Glutamatergic neuron (in vitro differentiated cells): ENCODE measurements at regions not wholly inside any gene's neighbourhood (a gene's known extent, or its start where the extent isn't known, plus 50 kb on each side); places are given as distances from the start of the nearest gene placed in this dataset.

ENCODE experiments used
- DNase-seq: peaks from one replicate; pipeline ENCODE4 v3.0.0; 2022
- H3K27ac Mint-ChIP-seq: one replicate; pipeline ENCODE4 v1.8.0; 2020; ENCODE audit warnings: mild to moderate bottlenecking, mixed read lengths, inconsistent platforms; ENCODE audit not compliant: unreplicated experiment
- H3K27me3 Mint-ChIP-seq: one replicate; pipeline ENCODE4 v1.8.0; 2020; ENCODE audit warnings: mild to moderate bottlenecking, moderate library complexity, mixed read lengths, inconsistent platforms; ENCODE audit not compliant: unreplicated experiment
- H3K36me3 Mint-ChIP-seq: one replicate; pipeline ENCODE4 v1.8.0; 2020; ENCODE audit warnings: mild to moderate bottlenecking, mixed read lengths, inconsistent platforms; ENCODE audit not compliant: unreplicated experiment
- H3K4me1 Mint-ChIP-seq: one replicate; pipeline ENCODE4 v1.8.0; 2020; ENCODE audit warnings: mild to moderate bottlenecking, low read depth, mixed read lengths, inconsistent platforms; ENCODE audit not compliant: unreplicated experiment
- H3K4me3 Mint-ChIP-seq: one replicate; pipeline ENCODE4 v1.8.0; 2020; ENCODE audit warnings: mild to moderate bottlenecking, mixed read lengths, inconsistent platforms; ENCODE audit not compliant: unreplicated experiment
- H3K9me3 Mint-ChIP-seq: one replicate; pipeline ENCODE4 v1.8.0; 2020; ENCODE audit warnings: mild to moderate bottlenecking, moderate library complexity, mixed read lengths, inconsistent platforms; ENCODE audit not compliant: unreplicated experiment
- TF ChIP-seq, protein P1 (sequence below): fragments of 200-600 bp; sonication (generic); IDR thresholded peaks from one replicate; pipeline ENCODE4 v1.5.0; 2021; ENCODE audit not compliant: partially characterized antibody, unreplicated experiment

DNA sequence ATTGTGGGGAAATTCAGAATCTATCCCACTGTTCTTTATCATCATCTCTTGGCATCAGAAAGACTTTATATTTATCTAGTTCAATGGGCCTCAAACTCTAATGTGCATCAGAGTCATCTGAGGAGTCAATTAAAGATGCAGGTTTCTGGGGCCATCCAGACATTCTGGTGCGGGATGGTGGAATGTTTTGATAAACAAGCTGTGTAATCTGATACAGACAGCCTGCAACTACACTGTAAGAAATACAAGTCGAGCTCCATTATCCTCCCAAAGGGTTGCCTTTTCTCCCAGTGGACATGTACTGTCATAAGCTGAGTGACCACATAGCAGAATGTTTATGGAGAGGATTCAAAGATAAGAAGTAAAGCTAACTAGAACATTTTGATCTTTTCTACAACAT lies 515.3 kb upstream of the DCC start:
- Mint-ChIP-seq H3K27ac (no peak overlapping the region), H3K9me3 (peaks cover 5% of the 10 kb centered on the region), H3K4me1 (no peaks in the 10 kb centered on the region)

DNA sequence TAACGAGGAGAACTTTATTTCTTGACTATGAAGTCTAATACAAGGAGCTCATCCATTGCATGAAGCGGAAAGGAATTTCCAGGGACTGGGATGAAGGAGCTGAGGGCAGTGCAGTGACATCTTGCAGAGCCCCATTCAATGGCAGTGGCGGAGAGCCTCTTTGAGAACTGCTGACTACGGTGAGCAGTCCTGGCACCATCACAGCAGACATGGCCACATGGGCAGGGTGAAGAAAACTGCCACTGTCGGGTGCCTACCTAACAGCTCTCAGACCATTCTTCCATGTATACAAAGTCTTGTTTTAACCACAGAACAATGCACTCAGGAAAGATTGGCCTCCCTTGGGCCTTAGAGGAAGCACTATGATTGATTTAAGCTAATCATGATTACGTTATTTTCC lies 506.1 kb upstream of the DCC start:
- Mint-ChIP-seq H3K27ac (no peak overlapping the region), H3K36me3 (peaks cover under 1% of the 10 kb centered on the region), H3K4me1 (no peaks in the 10 kb centered on the region), H3K4me3 (no peak overlapping the region), H3K9me3 (peaks cover 2% of the 10 kb centered on the region), H3K27me3 (no peaks in the 10 kb centered on the region)
- TF ChIP-seq, protein P1, sequence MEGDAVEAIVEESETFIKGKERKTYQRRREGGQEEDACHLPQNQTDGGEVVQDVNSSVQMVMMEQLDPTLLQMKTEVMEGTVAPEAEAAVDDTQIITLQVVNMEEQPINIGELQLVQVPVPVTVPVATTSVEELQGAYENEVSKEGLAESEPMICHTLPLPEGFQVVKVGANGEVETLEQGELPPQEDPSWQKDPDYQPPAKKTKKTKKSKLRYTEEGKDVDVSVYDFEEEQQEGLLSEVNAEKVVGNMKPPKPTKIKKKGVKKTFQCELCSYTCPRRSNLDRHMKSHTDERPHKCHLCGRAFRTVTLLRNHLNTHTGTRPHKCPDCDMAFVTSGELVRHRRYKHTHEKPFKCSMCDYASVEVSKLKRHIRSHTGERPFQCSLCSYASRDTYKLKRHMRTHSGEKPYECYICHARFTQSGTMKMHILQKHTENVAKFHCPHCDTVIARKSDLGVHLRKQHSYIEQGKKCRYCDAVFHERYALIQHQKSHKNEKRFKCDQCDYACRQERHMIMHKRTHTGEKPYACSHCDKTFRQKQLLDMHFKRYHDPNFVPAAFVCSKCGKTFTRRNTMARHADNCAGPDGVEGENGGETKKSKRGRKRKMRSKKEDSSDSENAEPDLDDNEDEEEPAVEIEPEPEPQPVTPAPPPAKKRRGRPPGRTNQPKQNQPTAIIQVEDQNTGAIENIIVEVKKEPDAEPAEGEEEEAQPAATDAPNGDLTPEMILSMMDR = no peak
- no peak for DNase-seq

More for the DNA sequence above, 515.3 kb upstream of the DCC start:
- Mint-ChIP-seq H3K36me3 (peaks cover 8% of the 10 kb centered on the region), H3K27me3 (no peaks in the 10 kb centered on the region), H3K4me3 (no peak overlapping the region)
- DNase-seq = no peak
- TF ChIP-seq, protein P1 = no peak

DNA sequence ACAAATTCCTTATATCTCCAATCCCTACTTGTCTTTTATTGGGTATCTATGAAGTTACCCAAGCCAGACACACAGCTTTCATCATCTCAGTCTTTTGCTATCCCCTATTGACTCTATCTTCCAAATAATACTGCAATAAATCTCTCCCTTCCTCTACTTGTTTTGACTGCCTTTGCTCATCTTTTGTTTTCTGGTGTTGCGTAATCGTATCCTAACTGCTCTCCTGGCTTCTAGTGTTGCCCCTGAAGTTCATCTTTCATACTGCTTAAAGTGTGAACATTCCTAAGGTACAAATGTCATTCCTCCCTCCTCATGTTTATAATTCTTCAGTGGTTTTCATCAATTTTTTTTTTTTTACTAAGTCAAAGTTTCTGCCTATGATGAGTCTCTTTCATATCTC lies 491.3 kb upstream of the DCC start:
- H3K4me3 Mint-ChIP-seq = no peak overlapping the region
- peaks cover 11% of the 10 kb centered on the region for H3K4me1 Mint-ChIP-seq
- H3K36me3 Mint-ChIP-seq = peaks cover 19% of the 10 kb centered on the region
- no peak overlapping the region for H3K27ac Mint-ChIP-seq
- H3K27me3 Mint-ChIP-seq = no peaks in the 10 kb centered on the region
- no peak for DNase-seq
- TF ChIP-seq, protein P1 = no peak
- H3K9me3 Mint-ChIP-seq = peaks cover 2% of the 10 kb centered on the region

DNA sequence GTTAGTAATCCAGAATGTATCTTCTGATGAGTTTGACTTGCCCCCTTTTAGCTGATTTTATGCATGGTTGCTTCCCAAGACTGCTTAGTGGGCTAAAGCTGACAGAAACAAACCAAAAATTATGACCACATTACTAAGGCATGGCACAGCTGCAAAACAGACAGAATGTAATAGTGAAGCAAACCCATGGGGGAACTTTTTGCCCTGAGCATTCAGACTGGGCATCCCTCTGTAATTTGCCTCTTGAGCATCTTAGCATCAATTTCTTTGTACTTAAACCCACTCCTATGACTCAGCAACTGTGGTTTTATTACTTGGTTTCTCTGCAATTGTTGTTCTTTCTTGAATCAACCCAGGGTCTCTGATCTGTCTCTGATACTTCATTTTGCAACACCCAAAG lies 487.3 kb upstream of the DCC start:
- Mint-ChIP-seq H3K27me3 (no peaks in the 10 kb centered on the region), H3K4me1 (peaks cover 11% of the 10 kb centered on the region), H3K27ac (no peak overlapping the region), H3K36me3 (peaks cover 13% of the 10 kb centered on the region), H3K4me3 (no peak overlapping the region), H3K9me3 (peaks cover 2% of the 10 kb centered on the region)
- no peak for DNase-seq
- TF ChIP-seq, protein P1 = no peak

DNA sequence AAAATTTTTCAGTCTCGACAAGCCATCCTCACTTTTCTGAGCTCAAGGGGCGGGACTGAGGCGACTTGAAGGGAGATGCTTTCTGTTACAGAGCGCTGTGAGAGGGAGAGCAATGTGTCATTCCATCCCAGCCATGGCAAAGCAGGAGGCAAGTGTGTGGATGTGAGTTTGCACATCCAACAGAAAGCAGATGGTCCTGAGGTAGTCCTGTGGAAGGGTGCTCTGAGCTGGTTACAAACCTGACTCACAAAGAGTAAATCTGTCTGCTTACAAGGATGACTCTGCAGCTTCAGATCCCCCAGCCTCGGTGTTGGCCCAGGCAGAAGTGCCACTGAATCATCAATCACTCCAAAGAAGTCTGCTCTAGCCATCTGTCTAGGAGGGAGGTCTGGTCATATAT lies 482.0 kb upstream of the DCC start:
- Mint-ChIP-seq H3K4me1 (peaks cover 7% of the 10 kb centered on the region), H3K4me3 (no peak overlapping the region), H3K27ac (no peak overlapping the region), H3K36me3 (no peaks in the 10 kb centered on the region), H3K27me3 (peaks cover 4% of the 10 kb centered on the region), H3K9me3 (peaks cover 1% of the 10 kb centered on the region)
- no peak for DNase-seq
- TF ChIP-seq, protein P1 = no peak
